Upper lobe of left lung (tissue), 6 donors: ENCODE measurements at regions not wholly inside any gene's neighbourhood (a gene's known extent, or its start where the extent isn't known, plus 50 kb on each side); places are given as distances from the start of the nearest gene placed in this dataset.

Experiments
- ATAC-seq, 2 donors: fragments of 200-7000 bp; cut with Tn5 transposase; one replicate each; pipeline ENCODE4 v1.9.1; 2022; ENCODE audit warnings: mild to moderate bottlenecking in 2 of 2, moderate library complexity in 2 of 2; ENCODE audit not compliant: low FRiP score in 2 of 2
- DNase-seq, 2 donors: peaks; one replicate each; pipeline ENCODE4 v3.0.0-alpha.2; 2019 to 2020
- H3K27ac ChIP-seq, 4 donors: fragments of 200-600 bp; sonication (generic); one replicate each; pipeline ENCODE4 v1.5.1; 2016 to 2019
- H3K27me3 ChIP-seq, 4 donors: fragments of 200-600 bp; sonication (generic); one replicate each; pipeline ENCODE4 v1.5.1; 2017 to 2019
- H3K36me3 ChIP-seq, 4 donors: fragments of 200-600 bp; sonication (generic); one replicate each; pipeline ENCODE4 v1.5.1; 2016 to 2019
- H3K4me1 ChIP-seq, 4 donors: fragments of 200-600 bp; sonication (generic); one replicate each; pipeline ENCODE4 v1.5.1; 2018 to 2019
- H3K4me3 ChIP-seq, 4 donors: fragments of 200-600 bp; sonication (generic); one replicate each; pipeline ENCODE4 v1.5.1; 2017 to 2019; ENCODE audit warnings: mild to moderate bottlenecking in 2 of 4, moderate library complexity in 1 of 4
- H3K9me3 ChIP-seq, 4 donors: fragments of 200-600 bp; sonication (generic); one replicate each; pipeline ENCODE4 v1.5.1; 2018 to 2019
- CTCF ChIP-seq, 6 experiments: fragments of 450-650 bp in 4 of 6; fragments of 200-600 bp in 2 of 6; sonication (generic) in 2 of 6; IDR thresholded peaks; one replicate each; pipeline ENCODE4 v1.5.1; 2016 to 2019; ENCODE audit warnings: antibody characterized with exemption in 6 of 6
- EP300 ChIP-seq, 4 donors: sonication (generic); formaldehyde crosslinking; IDR thresholded peaks; one replicate each; pipeline ENCODE4 v1.5.1; 2017; ENCODE audit warnings: antibody characterized with exemption in 4 of 4, control low read depth in 2 of 4
- POLR2A ChIP-seq, 4 donors: fragments of 450-650 bp; IDR thresholded peaks; one replicate each; pipeline ENCODE4 v1.5.1; 2016 to 2017; ENCODE audit warnings: antibody characterized with exemption in 4 of 4, mild to moderate bottlenecking in 2 of 4
- POLR2AphosphoS5 ChIP-seq, 2 donors: sonication (generic); formaldehyde crosslinking; IDR thresholded peaks; one replicate each; pipeline ENCODE4 v1.5.1; 2017; ENCODE audit warnings: antibody characterized with exemption in 2 of 2
- WGBS, 2 donors: methylation state at CpG; one replicate each; pipeline ENCODE4 v1.1.5; 2017 to 2018; 5-methylcytosine and 5-hydroxymethylcytosine counted together
- donor health status: DM: no; HTN: no; CAD: no; lungs with moderate emphysema.
- donor health status: DM: no; HTN: yes; CAD: no; lungs with severe emphysema.

- TF ChIP-seq POLR2A (IDR thresholded peaks at IDR 0.05) (no peak), CTCF (IDR thresholded peaks at IDR 0.05) (no peak), EP300 (IDR thresholded peaks at IDR 0.05) (no peak), POLR2AphosphoS5 (IDR thresholded peaks at IDR 0.05) (no peak)
- no peak overlapping the region for H3K4me3 ChIP-seq
- no peak overlapping the region for H3K27ac ChIP-seq
- ATAC-seq (no peak), DNase-seq (no peak)
- WGBS, 2 donors, result 83 to 93% methylated on average over 10 of the region's 10 CpGs
- H3K36me3 ChIP-seq, result no peaks in the 10 kb centered on the region
- H3K9me3 ChIP-seq, result no peaks in the 10 kb centered on the region
- no peaks in the 10 kb centered on the region for H3K4me1 ChIP-seq
- H3K27me3 ChIP-seq, result no peaks in the 10 kb centered on the region
Observed at GRCh38 chr10:3528823-3529403, 256.1 kb downstream of the KLF6 start.

- no peak for ATAC-seq
- 87 to 88% methylated on average over 3 of the region's 3 CpGs for WGBS, 2 donors
- Histone ChIP-seq H3K27me3 (no peaks in the 10 kb centered on the region), H3K27ac (no peak overlapping the region), H3K4me3 (no peak overlapping the region), H3K9me3 (no peaks in the 10 kb centered on the region), H3K4me1 (no peaks in the 10 kb centered on the region), H3K36me3 (no peaks in the 10 kb centered on the region)
- TF ChIP-seq POLR2AphosphoS5 (IDR thresholded peaks at IDR 0.05) (no peak), CTCF (IDR thresholded peaks at IDR 0.05) (no peak), EP300 (IDR thresholded peaks at IDR 0.05) (no peak), POLR2A (IDR thresholded peaks at IDR 0.05) (no peak)
- DNase-seq, result no peak
Observed at GRCh38 chr10:3528271-3528670, 256.7 kb downstream of the KLF6 start.

DNA sequence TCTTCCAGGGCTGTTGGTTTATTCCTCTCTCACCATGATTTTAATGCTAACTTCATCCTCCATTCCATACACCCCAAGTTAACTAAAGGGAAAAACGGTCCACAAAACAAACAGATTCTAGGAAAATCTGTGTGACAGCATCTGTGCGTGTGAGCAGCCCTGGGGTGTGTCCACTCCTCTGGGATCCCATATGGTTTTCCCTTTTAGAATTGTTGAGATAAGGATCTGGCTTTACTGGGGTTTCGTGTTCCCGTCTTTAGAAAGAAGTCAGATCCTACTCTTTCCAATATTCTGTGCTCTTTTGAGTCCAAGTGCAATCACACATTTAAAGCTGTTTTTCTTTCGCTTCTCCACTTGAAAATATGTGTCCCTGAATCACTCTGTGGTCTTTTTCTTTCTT, 257.1 kb downstream of the KLF6 start:
- Histone ChIP-seq H3K9me3 (no peaks in the 10 kb centered on the region), H3K4me1 (no peaks in the 10 kb centered on the region), H3K27ac (no peak overlapping the region), H3K36me3 (no peaks in the 10 kb centered on the region), H3K27me3 (no peaks in the 10 kb centered on the region), H3K4me3 (no peak overlapping the region)
- 91 to 92% methylated on average over 5 of the region's 5 CpGs for WGBS, 2 donors
- peak in 1 of 2 donors; percentile 44 for ATAC-seq
- TF ChIP-seq POLR2AphosphoS5 (IDR thresholded peaks at IDR 0.05) (no peak), POLR2A (IDR thresholded peaks at IDR 0.05) (no peak)
- DNase-seq, result no peak

- no peaks in the 10 kb centered on the region for H3K4me1 ChIP-seq
- H3K27me3 ChIP-seq, result no peaks in the 10 kb centered on the region
- peak in 1 of 2 donors; percentile 82 for ATAC-seq
- no peaks in the 10 kb centered on the region for H3K9me3 ChIP-seq
- TF ChIP-seq EP300 (IDR thresholded peaks at IDR 0.05), result no peak
- H3K27ac ChIP-seq, result no peak overlapping the region
- no peak for DNase-seq
- no peaks in the 10 kb centered on the region for H3K36me3 ChIP-seq
- WGBS, 2 donors, result 74 to 88% methylated on average over 6 of the region's 6 CpGs
- no peak overlapping the region for H3K4me3 ChIP-seq
Observed at GRCh38 chr10:3526727-3527501, 258.1 kb downstream of the KLF6 start.

GRCh38 chr10:3525832-3526449, 259.1 kb downstream of the KLF6 start:
- no peaks in the 10 kb centered on the region for H3K27me3 ChIP-seq
- H3K27ac ChIP-seq, result no peak overlapping the region
- no peaks in the 10 kb centered on the region for H3K9me3 ChIP-seq
- no peak overlapping the region for H3K4me3 ChIP-seq
- WGBS, 2 donors, result 87 to 89% methylated on average over 11 of the region's 11 CpGs
- H3K36me3 ChIP-seq, result no peaks in the 10 kb centered on the region
- no peak for DNase-seq
- no peaks in the 10 kb centered on the region for H3K4me1 ChIP-seq
- TF ChIP-seq EP300 (IDR thresholded peaks at IDR 0.05) (no peak), POLR2AphosphoS5 (IDR thresholded peaks at IDR 0.05) (no peak)
- ATAC-seq, result peak in 1 of 2 donors; percentile 86

DNA sequence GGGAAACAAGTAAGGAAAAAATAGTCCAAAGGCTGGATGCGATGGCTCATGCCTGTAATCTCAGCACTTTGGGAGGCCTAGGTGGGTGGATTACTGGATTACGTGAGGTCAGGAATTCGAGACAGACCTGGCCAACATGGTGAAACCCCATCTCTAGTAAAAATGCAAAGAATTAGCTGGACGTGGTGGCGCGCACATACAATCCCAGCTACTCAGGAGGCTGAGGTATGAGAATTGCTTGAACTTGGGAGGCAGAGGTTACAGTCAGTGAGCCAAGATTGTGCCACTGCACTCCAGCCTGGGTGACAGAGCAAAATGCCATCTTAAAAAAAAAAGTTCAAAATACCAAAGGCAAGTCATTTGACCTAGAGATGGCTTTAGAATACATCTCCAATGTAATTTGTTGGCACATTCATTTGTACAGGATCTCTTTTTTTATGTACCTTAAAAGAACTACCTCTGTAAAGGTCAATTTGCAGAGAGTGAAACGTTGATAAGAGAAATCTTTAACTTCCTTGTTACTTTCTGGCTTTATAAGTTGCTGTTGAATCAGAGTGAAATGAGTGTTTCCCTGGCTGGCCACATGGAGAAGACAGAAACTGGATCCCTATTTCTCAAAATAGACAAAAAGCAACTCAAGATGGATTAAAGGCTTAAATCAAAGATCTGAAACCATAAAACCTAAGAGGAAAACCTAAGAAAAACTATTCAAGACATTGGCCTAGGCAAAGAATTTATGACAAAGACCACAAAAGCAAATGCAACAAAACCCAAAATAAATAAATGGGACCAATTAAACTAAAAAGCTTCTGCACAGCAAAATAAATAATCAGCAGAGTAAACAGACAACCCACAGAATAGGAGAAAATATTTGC, 260.7 kb downstream of the KLF6 start:
- Histone ChIP-seq H3K9me3 (no peaks in the 10 kb centered on the region), H3K4me3 (no peak overlapping the region), H3K27me3 (no peaks in the 10 kb centered on the region), H3K27ac (no peak overlapping the region), H3K36me3 (no peaks in the 10 kb centered on the region), H3K4me1 (no peaks in the 10 kb centered on the region)
- TF ChIP-seq EP300 (IDR thresholded peaks at IDR 0.05) (no peak), POLR2A (IDR thresholded peaks at IDR 0.05) (no peak), CTCF (IDR thresholded peaks at IDR 0.05) (no peak), POLR2AphosphoS5 (IDR thresholded peaks at IDR 0.05) (no peak)
- DNase-seq (no peak), ATAC-seq (no peak)
- WGBS, 2 donors, result 88 to 89% methylated on average over 7 of the region's 7 CpGs
